ENCODE measurements at regions not wholly inside any gene's neighbourhood (a gene's known extent, or its start where the extent isn't known, plus 50 kb on each side); places are given as distances from the start of the nearest gene placed in this dataset.

GRCh38 chr12:107921062-107921461 is 146.6 kb downstream of the ASCL4 start:
- no peak for TF ChIP-seq CTCF (IDR thresholded peaks at IDR 0.05)

GRCh38 chr12:107925125-107925524 is 150.6 kb downstream of the ASCL4 start:
- TF ChIP-seq CTCF (IDR thresholded peaks at IDR 0.05) = no peak

GRCh38 chr12:107929436-107929835 is 154.9 kb downstream of the ASCL4 start:
- TF ChIP-seq CTCF (IDR thresholded peaks at IDR 0.05) = peak; percentile 76

- no peak for TF ChIP-seq CTCF (IDR thresholded peaks at IDR 0.05)
These were observed 157.3 kb downstream of the ASCL4 start for GRCh38 chr12:107931761-107932160.

GRCh38 chr12:107938446-107938845 is 163.9 kb downstream of the ASCL4 start:
- TF ChIP-seq CTCF (IDR thresholded peaks at IDR 0.05) = no peak

GRCh38 chr12:107948391-107948945 is 174.0 kb downstream of the ASCL4 start:
- no peak for TF ChIP-seq CTCF (IDR thresholded peaks at IDR 0.05)

GRCh38 chr12:107951024-107951423 is 176.5 kb downstream of the ASCL4 start:
- TF ChIP-seq CTCF (IDR thresholded peaks at IDR 0.05) = no peak
